Prostate gland (tissue), 2 donors: ENCODE measurements at regions not wholly inside any gene's neighbourhood (a gene's known extent, or its start where the extent isn't known, plus 50 kb on each side); places are given as distances from the start of the nearest gene placed in this dataset.

ENCODE experiments used
- POLR2A ChIP-seq: fragments of 450-650 bp; IDR thresholded peaks from one replicate; pipeline ENCODE4 v1.6.1; 2016; ENCODE audit warnings: antibody characterized with exemption, mild to moderate bottlenecking
- POLR2AphosphoS5 ChIP-seq: sonication (generic); formaldehyde crosslinking; IDR thresholded peaks from one replicate; pipeline ENCODE4 v1.6.1; 2017; ENCODE audit warnings: antibody characterized with exemption
- TF ChIP-seq, protein P1 (sequence below), 4 experiments: fragments of 200-600 bp in 2 of 4; fragments of 450-650 bp in 2 of 4; sonication (generic) in 2 of 4; IDR thresholded peaks; 1 replicate in 3 of 4; 2 replicates in 1 of 4; pipeline ENCODE4 v1.5.1; 2016 to 2019; ENCODE audit warnings: antibody characterized with exemption in 4 of 4, mild to moderate bottlenecking in 2 of 4, moderate library complexity in 2 of 4

DNA sequence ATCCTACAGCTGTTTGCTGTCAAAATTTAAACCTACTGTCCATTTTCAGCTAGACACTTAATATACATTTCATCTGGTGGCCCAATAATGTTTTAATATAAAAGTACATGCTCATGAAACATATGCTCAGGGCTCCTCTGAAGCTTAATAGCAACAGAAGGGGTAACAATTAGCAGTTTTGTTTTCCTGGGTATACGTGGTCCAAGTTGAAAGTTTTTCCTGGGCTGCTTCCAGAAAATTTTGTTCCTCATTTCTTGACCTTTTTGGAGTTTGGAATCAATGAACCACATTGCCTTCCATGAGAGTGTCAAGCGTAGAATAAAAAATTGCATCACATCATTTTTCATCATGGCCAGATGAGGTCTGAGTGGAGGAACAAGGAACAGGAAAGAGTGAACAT, 537.3 kb upstream of the MGMT start:
- TF ChIP-seq, protein P1, sequence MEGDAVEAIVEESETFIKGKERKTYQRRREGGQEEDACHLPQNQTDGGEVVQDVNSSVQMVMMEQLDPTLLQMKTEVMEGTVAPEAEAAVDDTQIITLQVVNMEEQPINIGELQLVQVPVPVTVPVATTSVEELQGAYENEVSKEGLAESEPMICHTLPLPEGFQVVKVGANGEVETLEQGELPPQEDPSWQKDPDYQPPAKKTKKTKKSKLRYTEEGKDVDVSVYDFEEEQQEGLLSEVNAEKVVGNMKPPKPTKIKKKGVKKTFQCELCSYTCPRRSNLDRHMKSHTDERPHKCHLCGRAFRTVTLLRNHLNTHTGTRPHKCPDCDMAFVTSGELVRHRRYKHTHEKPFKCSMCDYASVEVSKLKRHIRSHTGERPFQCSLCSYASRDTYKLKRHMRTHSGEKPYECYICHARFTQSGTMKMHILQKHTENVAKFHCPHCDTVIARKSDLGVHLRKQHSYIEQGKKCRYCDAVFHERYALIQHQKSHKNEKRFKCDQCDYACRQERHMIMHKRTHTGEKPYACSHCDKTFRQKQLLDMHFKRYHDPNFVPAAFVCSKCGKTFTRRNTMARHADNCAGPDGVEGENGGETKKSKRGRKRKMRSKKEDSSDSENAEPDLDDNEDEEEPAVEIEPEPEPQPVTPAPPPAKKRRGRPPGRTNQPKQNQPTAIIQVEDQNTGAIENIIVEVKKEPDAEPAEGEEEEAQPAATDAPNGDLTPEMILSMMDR (IDR thresholded peaks at IDR 0.05): no peak
- TF ChIP-seq POLR2A: no peak
- no peak for TF ChIP-seq POLR2AphosphoS5
